Epithelial cell of proximal tubule (primary cell): ENCODE measurements at regions not wholly inside any gene's neighbourhood (a gene's known extent, or its start where the extent isn't known, plus 50 kb on each side); places are given as distances from the start of the nearest gene placed in this dataset.

ENCODE experiments used
- DNase-seq: peaks from one replicate; pipeline ENCODE4 v3.0.0-alpha.2; 2011; ENCODE audit warnings: low read depth
- H3K4me3 ChIP-seq: 2 replicates; pipeline ENCODE4 v1.5.1; 2011; ENCODE audit warnings: low read depth, mild to moderate bottlenecking, low read length
- TF ChIP-seq, protein P1 (sequence below): conservative IDR thresholded peaks from 2 replicates; pipeline ENCODE4 v1.5.1; 2012; ENCODE audit warnings: low read depth, mild to moderate bottlenecking, low read length

DNA sequence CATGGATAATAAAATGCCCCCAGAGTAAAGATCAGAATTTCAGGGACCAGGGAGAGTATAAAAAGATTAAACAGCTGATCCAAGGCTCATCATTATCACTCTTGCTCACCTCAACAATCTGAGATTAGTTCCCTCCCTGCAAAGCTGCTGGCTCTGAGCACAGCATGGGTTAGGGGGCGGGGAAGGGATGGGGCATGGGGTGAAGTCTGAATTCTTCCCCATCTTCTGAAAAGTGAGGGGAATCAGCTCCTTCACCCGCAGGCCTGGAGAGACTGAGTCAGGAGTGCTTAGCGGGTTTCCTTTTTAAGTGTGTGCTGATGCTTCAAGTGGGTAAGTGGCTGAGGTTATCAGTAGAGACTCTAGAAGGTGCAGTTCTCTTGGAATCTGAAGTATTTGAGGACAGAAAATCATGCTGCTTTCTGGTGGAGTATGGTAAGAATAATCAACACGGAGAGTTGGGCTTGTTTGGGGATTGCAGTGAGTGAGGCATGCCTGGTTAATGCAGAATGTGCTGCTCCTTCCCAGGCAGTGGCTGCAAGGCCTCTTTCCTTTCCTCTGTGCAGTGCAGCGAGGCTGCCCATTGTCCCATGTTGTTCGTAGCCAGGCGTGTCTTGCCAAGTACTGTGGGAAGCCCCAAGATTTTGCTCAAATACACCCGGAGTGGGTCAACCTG lies 59.2 kb upstream of the TRAK1 start:
- TF ChIP-seq, protein P1, sequence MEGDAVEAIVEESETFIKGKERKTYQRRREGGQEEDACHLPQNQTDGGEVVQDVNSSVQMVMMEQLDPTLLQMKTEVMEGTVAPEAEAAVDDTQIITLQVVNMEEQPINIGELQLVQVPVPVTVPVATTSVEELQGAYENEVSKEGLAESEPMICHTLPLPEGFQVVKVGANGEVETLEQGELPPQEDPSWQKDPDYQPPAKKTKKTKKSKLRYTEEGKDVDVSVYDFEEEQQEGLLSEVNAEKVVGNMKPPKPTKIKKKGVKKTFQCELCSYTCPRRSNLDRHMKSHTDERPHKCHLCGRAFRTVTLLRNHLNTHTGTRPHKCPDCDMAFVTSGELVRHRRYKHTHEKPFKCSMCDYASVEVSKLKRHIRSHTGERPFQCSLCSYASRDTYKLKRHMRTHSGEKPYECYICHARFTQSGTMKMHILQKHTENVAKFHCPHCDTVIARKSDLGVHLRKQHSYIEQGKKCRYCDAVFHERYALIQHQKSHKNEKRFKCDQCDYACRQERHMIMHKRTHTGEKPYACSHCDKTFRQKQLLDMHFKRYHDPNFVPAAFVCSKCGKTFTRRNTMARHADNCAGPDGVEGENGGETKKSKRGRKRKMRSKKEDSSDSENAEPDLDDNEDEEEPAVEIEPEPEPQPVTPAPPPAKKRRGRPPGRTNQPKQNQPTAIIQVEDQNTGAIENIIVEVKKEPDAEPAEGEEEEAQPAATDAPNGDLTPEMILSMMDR: no peak
- DNase-seq: no peak
- H3K4me3 ChIP-seq: no peak overlapping the region

DNA sequence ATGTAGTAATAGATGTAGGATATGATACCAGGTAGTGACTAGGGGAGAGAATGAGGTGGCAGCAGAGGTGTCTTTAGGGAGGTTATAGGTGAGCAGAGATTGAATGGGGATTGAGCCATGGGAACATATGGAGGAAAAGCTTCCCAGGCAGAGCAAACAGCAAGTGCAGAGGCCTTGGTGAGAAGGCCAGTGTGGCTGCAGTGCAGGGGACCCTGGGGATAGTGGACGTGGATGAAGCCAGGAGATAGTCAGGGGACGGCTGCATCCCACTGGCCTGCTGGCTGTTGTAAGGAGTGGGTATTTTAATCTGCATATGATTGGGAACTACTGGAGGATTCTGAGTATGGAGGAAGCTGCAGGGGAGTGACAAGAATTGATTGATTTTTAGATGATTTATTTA lies 62.7 kb upstream of the TRAK1 start:
- TF ChIP-seq, protein P1: no peak
- no peak overlapping the region for H3K4me3 ChIP-seq
- no peak for DNase-seq

DNA sequence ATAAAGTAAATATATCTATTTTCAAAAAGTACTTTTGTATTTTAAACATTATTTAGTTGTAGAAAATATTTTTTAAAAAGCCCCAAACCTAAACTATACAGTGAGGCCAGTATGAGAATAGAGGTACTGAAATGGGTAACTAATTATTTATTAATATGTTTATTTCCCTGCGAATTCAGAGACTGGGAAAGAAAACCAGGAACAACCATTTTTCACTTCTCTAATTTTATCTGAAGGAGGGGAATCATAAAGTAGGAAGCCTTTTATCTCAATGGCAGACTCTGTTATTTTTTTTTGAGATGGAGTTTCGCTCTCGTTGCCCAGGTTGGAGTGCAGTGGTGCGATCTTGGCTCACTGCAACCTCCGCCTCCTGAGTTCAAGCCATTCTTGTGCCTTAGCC lies 63.6 kb upstream of the TRAK1 start:
- DNase-seq: no peak
- TF ChIP-seq, protein P1: no peak
- H3K4me3 ChIP-seq: no peak overlapping the region

DNA sequence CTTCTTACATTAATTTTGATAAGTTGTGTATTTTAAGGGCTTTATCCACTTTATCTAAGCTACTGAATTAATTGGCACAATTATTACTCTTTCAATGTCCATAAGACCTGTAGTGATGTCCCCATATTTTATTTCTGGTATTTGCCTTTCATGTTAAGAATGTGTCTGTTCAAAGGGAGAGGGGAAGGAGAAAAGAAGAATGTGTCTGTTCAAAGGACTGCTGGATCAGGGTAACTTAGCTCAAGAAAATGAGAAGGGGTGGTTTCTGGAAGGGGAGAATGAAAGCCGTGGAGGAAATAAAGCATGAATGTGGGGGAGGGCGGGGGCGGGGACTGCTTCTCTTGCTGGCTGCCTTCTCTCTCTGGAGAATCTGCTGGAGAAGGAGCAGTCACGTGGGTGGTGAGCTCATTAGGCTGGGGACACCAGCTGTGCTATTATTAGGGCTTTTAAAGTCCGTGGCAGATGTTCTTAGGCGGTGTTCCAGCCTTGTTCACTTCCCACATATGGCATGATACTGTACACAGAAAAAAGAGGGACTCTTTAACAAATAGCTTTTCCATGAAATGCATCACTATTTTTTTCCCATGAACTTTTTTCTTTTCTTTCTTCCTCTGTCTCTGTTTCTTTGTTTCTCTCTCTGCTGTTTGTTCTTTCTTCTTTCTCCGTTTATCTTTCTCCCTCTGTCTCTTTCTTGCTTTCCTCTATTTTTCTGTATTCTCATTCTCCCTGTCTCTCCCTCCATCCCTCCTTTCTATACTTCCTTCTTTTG lies 63.7 kb upstream of the ULK4 start:
- TF ChIP-seq, protein P1: no peak
- peak; percentile 64 for DNase-seq
- H3K4me3 ChIP-seq: peak overlapping the region; percentile 20

DNA sequence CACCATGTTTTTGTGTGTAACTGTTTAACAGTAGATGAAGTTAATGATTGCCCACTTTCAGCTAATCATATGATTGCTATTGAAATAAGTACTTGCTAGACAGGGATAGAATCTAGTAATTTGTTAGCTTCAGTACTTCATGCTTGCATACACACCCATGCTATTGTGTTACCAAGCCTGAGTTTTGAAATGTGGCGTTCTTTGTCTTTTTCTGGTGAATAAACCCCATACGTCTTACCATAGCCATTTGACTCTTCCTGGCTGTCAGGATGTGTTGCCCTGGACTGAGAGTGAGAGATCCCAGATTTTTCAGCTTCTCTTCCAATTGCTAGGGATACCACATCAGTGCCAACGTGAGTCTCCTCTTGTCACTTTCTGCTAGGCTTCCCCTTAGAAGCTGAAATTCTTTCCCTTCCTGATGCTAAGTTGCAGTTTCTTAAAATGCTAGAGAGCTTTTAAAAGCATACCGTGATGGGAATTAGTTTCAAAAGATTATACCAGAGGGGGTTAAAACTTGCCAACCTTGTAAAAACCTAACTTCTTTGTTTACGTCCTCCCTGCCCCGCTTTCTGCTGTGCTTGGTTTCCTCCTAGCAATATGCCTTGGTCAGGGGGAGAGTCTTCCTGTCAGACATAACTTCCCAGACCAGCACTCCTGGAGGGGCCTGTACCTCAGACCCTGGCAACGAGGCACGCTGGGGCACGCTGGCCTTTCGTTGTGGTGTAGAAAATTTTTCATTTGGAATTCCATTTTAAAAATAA lies 62.9 kb upstream of the ULK4 start:
- peak; percentile 62 for DNase-seq
- H3K4me3 ChIP-seq: peak overlapping the region; percentile 9
- TF ChIP-seq, protein P1: no peak

DNA sequence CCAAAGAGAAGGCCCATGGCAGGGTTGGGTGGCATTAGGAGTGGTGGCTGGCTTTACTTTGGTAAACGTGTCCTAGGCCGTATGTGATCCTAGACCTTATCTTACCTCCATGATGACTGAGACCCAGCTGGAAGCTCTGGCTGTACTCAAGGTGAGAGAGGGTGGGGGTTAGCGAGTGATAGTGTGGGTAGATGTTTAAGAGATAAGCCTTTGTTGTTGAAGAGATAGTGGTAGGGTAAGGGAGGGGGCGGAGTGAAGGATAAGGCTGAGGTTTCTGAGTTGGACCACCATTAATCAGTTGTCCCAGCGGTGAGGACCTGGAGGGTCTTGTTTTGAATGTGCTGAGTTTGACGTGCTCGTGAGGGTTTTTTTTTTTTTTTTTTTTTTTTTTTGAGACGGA lies 61.5 kb upstream of the ULK4 start:
- TF ChIP-seq, protein P1: no peak
- H3K4me3 ChIP-seq: no peak overlapping the region
- no peak for DNase-seq
